ENCODE measurements at regions not wholly inside any gene's neighbourhood (a gene's known extent, or its start where the extent isn't known, plus 50 kb on each side); places are given as distances from the start of the nearest gene placed in this dataset.

- Histone ChIP-seq H3K4me3 (no peak overlapping the region), H3K27ac (0 out of 22 replicates have a peak overlapping the region, but pooled peaks of 1 of the 11 experiments have one; percentile 10), H3K4me2 (peak overlapping the region in 7 of 11 experiments; percentile 16 to 41 (median 30); a peak in 8 of 22 replicates), H3K4me1 (peaks cover 7 to 15% (median 13%) of the 10 kb centered on the region in 10 experiments; a peak in 16 of 20 replicates), H3K9ac (no peak overlapping the region), H4K20me1 (no peaks in the 10 kb centered on the region), H3K36me3 (no peaks in the 10 kb centered on the region), H3K9me3 (replicated peaks in 1 of 11) (no peaks in the 10 kb centered on the region), H3K27me3 (no peaks in the 10 kb centered on the region)
- TF ChIP-seq Cebpa-rat (IDR thresholded peaks at IDR 0.05): no peak
These were observed 1383.3 kb upstream of the CDH2 start for GRCh38 chr18:29560270-29560669.

DNA sequence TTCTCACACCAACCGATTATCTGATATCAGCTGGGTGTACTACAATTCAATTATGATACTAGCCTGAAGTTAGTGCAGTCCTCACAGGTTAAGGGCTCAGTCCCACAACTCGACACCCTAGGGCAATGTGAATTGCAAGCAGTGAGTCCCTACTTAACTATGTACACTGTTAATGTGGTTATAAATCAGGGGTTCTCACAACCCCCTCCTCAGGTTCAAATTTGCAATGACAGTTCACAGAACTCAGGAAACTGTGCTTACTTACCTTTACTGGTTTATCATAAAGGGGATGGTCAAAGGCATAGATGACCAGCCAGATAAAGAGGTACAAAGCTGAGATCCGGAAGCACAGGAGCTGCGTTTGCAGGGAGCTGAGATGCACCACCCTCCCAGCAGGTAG lies 1379.1 kb upstream of the CDH2 start:
- Histone ChIP-seq H3K27me3 (no peaks in the 10 kb centered on the region), H4K20me1 (no peaks in the 10 kb centered on the region), H3K27ac (no peak overlapping the region), H3K4me3 (no peak overlapping the region), H3K4me2 (no peak overlapping the region), H3K36me3 (no peaks in the 10 kb centered on the region), H3K4me1 (peaks cover 7 to 15% (median 13%) of the 10 kb centered on the region in 10 experiments; a peak in 16 of 20 replicates), H3K9me3 (replicated peaks in 1 of 11) (no peaks in the 10 kb centered on the region), H3K9ac (no peak overlapping the region)
- TF ChIP-seq Cebpa-rat (IDR thresholded peaks at IDR 0.05): no peak

DNA sequence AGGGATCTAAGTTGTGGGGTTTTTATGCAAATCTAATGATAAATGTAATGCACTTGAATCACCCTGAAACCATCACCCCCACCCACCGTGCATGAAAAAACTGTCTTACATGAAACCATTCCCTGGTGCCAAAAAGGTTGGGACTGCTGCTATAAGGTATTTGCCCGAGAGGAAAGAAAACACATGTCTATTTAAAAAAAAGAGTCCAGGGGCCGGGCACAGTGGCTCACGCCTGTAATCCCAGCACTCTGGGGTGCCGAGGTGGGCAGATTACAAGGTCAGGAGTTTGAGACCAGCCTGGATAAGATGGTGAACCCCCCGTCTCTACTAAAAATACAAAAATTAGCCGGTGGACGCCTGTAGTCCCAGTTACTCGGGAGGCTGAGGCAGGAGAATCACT lies 1372.8 kb upstream of the CDH2 start:
- no peaks in the 10 kb centered on the region for H3K27me3 ChIP-seq
- no peak overlapping the region for H3K9ac ChIP-seq
- peaks cover 0 to 6% (median 0%) of the 10 kb centered on the region in 11 experiments; a peak in 1 of 22 replicates for H3K9me3 ChIP-seq (replicated peaks in 1 of 11)
- TF ChIP-seq Cebpa-rat (IDR thresholded peaks at IDR 0.05): no peak
- no peak overlapping the region for H3K4me2 ChIP-seq
- no peaks in the 10 kb centered on the region for H3K36me3 ChIP-seq
- no peaks in the 10 kb centered on the region for H4K20me1 ChIP-seq
- no peak overlapping the region for H3K27ac ChIP-seq
- H3K4me3 ChIP-seq: no peak overlapping the region
- H3K4me1 ChIP-seq: no peaks in the 10 kb centered on the region

- Histone ChIP-seq H3K27ac (no peak overlapping the region), H3K36me3 (no peaks in the 10 kb centered on the region), H3K9ac (no peak overlapping the region), H3K4me3 (no peak overlapping the region), H3K9me3 (replicated peaks in 1 of 11) (peaks cover 0 to 6% (median 0%) of the 10 kb centered on the region in 11 experiments; a peak in 1 of 22 replicates), H3K4me2 (no peak overlapping the region), H4K20me1 (no peaks in the 10 kb centered on the region), H3K27me3 (no peaks in the 10 kb centered on the region), H3K4me1 (no peaks in the 10 kb centered on the region)
- no peak for TF ChIP-seq Cebpa-rat (IDR thresholded peaks at IDR 0.05)
These were observed 1370.7 kb upstream of the CDH2 start for GRCh38 chr18:29547626-29548025.

DNA sequence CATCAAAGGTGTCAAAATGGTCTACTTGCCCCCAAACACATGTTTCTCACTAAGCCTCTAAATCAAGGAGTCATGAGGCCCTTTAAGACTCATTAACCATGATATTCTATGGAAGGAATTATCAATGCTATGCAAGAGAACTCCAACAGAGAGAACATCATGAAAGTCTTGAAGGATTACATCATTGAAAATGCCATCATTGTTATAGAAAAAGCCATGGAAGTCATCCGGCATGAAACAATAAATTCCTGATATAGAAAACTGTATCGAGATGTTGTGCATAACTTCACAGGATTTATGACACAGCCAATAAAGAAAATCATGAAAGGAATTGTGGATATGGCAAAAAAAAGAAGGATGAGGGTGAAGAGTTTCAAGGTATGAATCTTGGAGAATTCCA lies 1363.6 kb upstream of the CDH2 start:
- Histone ChIP-seq H3K4me1 (no peaks in the 10 kb centered on the region), H3K4me2 (no peak overlapping the region), H3K4me3 (no peak overlapping the region), H3K36me3 (no peaks in the 10 kb centered on the region), H3K27ac (no peak overlapping the region), H4K20me1 (no peaks in the 10 kb centered on the region), H3K27me3 (no peaks in the 10 kb centered on the region), H3K9ac (no peak overlapping the region), H3K9me3 (replicated peaks in 1 of 11) (no peaks in the 10 kb centered on the region)
- TF ChIP-seq Cebpa-rat (IDR thresholded peaks at IDR 0.05): no peak

DNA sequence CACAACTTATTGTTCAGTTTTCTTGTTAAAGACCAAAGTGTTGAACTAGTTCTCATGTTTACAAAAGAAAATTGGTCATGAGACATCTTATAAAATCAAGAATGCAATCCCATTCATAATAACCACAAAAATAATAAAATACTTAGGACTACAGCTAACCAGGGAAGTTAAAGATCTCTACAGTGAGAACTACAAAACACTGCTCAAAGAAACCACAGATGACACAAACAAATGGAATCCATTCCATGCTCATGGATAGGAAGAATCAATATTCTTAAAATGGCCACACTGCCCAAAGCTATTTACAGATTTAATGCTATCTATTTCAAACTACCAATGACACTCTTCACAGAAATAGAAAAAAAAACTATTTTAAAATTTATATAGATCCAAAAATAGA lies 1354.8 kb upstream of the CDH2 start:
- H3K9me3 ChIP-seq (replicated peaks in 1 of 11): peaks cover 0 to 4% (median 0%) of the 10 kb centered on the region in 11 experiments; a peak in 2 of 22 replicates
- H4K20me1 ChIP-seq: no peaks in the 10 kb centered on the region
- H3K4me3 ChIP-seq: no peak overlapping the region
- H3K4me1 ChIP-seq: no peaks in the 10 kb centered on the region
- H3K4me2 ChIP-seq: no peak overlapping the region
- H3K9ac ChIP-seq: no peak overlapping the region
- TF ChIP-seq Cebpa-rat (IDR thresholded peaks at IDR 0.05): no peak
- H3K27me3 ChIP-seq: no peaks in the 10 kb centered on the region
- H3K36me3 ChIP-seq: no peaks in the 10 kb centered on the region
- no peak overlapping the region for H3K27ac ChIP-seq

DNA sequence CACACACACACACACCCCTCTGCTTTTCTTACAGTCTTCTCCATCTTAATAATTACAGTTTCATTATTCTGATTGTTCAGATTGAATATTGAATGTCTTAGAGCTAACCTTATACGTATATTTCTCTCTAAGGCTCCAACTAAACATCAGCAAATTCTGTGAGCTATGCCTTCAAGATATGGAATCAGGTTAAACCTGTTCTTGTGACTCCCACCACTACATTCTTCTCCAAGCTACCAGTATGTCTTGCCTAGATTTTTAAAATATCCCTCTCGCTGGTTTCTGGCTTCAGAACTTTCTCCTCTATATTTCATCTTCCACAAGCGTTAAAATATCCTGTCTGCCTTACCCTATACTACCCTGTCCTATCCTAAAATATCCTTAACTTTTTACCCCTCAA lies 1346.4 kb upstream of the CDH2 start:
- H3K9me3 ChIP-seq (replicated peaks in 1 of 11): no peaks in the 10 kb centered on the region
- H3K9ac ChIP-seq: no peak overlapping the region
- TF ChIP-seq Cebpa-rat (IDR thresholded peaks at IDR 0.05): no peak
- no peaks in the 10 kb centered on the region for H4K20me1 ChIP-seq
- H3K4me3 ChIP-seq: no peak overlapping the region
- no peak overlapping the region for H3K27ac ChIP-seq
- H3K4me1 ChIP-seq: no peaks in the 10 kb centered on the region
- no peaks in the 10 kb centered on the region for H3K36me3 ChIP-seq
- no peaks in the 10 kb centered on the region for H3K27me3 ChIP-seq
- no peak overlapping the region for H3K4me2 ChIP-seq

DNA sequence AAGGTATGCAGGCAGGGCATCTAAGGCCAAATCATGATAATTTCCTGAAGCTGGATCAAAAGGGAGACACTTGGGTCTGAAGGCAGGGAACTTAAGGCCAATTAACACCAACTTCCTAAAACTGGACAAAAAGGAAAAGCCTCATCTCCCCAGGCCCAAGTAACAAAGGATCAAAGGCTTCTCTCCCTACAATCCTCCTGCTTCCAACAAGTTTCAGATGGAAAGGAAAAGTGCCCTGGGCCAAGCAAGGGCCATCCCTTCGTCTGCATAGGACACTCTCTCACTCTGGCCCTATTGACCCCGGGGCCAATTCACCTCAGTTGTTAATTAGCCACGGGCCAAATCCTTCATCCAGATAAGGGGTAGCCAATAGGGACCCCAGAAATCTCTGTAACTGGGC lies 1335.8 kb upstream of the CDH2 start:
- TF ChIP-seq Cebpa-rat (IDR thresholded peaks at IDR 0.05): no peak
- H3K9ac ChIP-seq: no peak overlapping the region
- H3K27ac ChIP-seq: no peak overlapping the region
- no peaks in the 10 kb centered on the region; a peak in 1 of 22 replicates for H4K20me1 ChIP-seq
- no peaks in the 10 kb centered on the region for H3K36me3 ChIP-seq
- no peaks in the 10 kb centered on the region for H3K9me3 ChIP-seq (replicated peaks in 1 of 11)
- no peak overlapping the region for H3K4me3 ChIP-seq
- H3K4me1 ChIP-seq: no peaks in the 10 kb centered on the region
- H3K27me3 ChIP-seq: no peaks in the 10 kb centered on the region
- no peak overlapping the region for H3K4me2 ChIP-seq

DNA sequence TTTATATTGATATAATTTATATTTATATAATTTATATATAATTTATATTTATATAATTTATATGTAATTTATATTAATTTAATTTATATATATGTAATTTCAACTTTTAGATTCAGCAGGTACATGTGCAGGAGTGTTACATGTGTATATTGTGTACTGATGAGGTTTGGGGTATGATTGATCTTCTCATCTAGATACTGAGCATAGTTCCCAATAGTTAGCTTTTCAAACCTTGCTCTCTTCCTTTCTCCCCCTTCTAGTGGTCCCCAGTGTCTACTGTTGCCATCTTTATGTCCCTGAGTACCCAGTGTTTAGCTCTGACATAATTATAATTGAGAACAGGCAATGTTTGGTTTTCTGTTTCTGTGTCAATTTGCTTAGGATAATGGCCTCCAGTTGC lies 1335.3 kb upstream of the CDH2 start:
- H3K9me3 ChIP-seq (replicated peaks in 1 of 11): no peaks in the 10 kb centered on the region
- no peaks in the 10 kb centered on the region; a peak in 1 of 22 replicates for H4K20me1 ChIP-seq
- H3K27ac ChIP-seq: no peak overlapping the region
- H3K4me3 ChIP-seq: no peak overlapping the region
- H3K4me2 ChIP-seq: no peak overlapping the region
- H3K9ac ChIP-seq: no peak overlapping the region
- no peaks in the 10 kb centered on the region for H3K36me3 ChIP-seq
- H3K4me1 ChIP-seq: no peaks in the 10 kb centered on the region
- TF ChIP-seq Cebpa-rat (IDR thresholded peaks at IDR 0.05): no peak
- no peaks in the 10 kb centered on the region for H3K27me3 ChIP-seq

- Histone ChIP-seq H3K36me3 (no peaks in the 10 kb centered on the region), H3K9ac (no peak overlapping the region), H3K27me3 (no peaks in the 10 kb centered on the region), H3K4me3 (no peak overlapping the region), H3K4me1 (no peaks in the 10 kb centered on the region), H3K9me3 (replicated peaks in 1 of 11) (no peaks in the 10 kb centered on the region), H3K4me2 (no peak overlapping the region), H4K20me1 (no peaks in the 10 kb centered on the region), H3K27ac (no peak overlapping the region)
- no peak for TF ChIP-seq Cebpa-rat (IDR thresholded peaks at IDR 0.05)
These were observed 1325.0 kb upstream of the CDH2 start for GRCh38 chr18:29501952-29502351.

All from BLaER1 treated with 17β-estradiol and CSF1 and Interleukin-3, amounts not matched to agents 10 nM and 100 nM (cell line).